Body of pancreas (tissue), 4 donors: ENCODE measurements at regions not wholly inside any gene's neighbourhood (a gene's known extent, or its start where the extent isn't known, plus 50 kb on each side); places are given as distances from the start of the nearest gene placed in this dataset.
"Not testable (repeated sequence)": the region's sequence is repeated elsewhere in the genome, so short reads cannot be mapped to it uniquely, and the experiment has no call there.

Experiments used
- ATAC-seq: fragments of 150-250 bp; one replicate; pipeline ENCODE4 v1.9.1; 2016
- DNase-seq, 4 donors: peaks; one replicate each; pipeline ENCODE4 v3.0.0-alpha.2; 2019
- H3K27ac ChIP-seq, 4 donors: fragments of 200-600 bp; sonication (generic); 1 replicate in 3 of 4; 2 replicates in 1 of 4; pipeline versions ENCODE4 v1.5.1 to v1.6.1; 2016 to 2019; ENCODE audit warnings: mild to moderate bottlenecking in 1 of 4, mixed read lengths in 1 of 4, moderate library complexity in 1 of 4
- H3K27me3 ChIP-seq, 2 donors: fragments of 200-600 bp; sonication (generic); one replicate each; pipeline ENCODE4 v1.6.0; 2016; ENCODE audit warnings: mild to moderate bottlenecking in 1 of 2
- H3K36me3 ChIP-seq, 2 donors: fragments of 200-600 bp; sonication (generic); replicated peaks in 1 of 2; 2 replicates each; pipeline ENCODE4 v1.5.1; 2016; ENCODE audit warnings: low read depth in 2 of 2; ENCODE audit not compliant: insufficient read depth in 1 of 2
- H3K4me1 ChIP-seq: fragments of 200-600 bp; sonication (generic); one replicate; pipeline ENCODE4 v1.6.0; 2016
- H3K4me3 ChIP-seq, 2 donors: fragments of 200-600 bp; sonication (generic); 1 replicate in 1 of 2; 2 replicates in 1 of 2; pipeline ENCODE4 v1.5.1; 2016 to 2019
- H3K9me3 ChIP-seq, 3 donors: fragments of 200-600 bp; sonication (generic); 1 replicate in 2 of 3; 2 replicates in 1 of 3; pipeline ENCODE4 v1.5.1; 2016
- CTCF ChIP-seq, 7 experiments: fragments of 450-650 bp in 4 of 7; fragments of 200-600 bp in 3 of 7; sonication (generic) in 3 of 7; IDR thresholded peaks; one replicate each; pipeline ENCODE4 v1.5.1; 2016 to 2019; ENCODE audit warnings: antibody characterized with exemption in 7 of 7
- POLR2A ChIP-seq, 3 donors: fragments of 450-650 bp; IDR thresholded peaks; one replicate each; pipeline ENCODE4 v1.6.1; 2016; ENCODE audit warnings: antibody characterized with exemption in 3 of 3, mild to moderate bottlenecking in 2 of 3
- WGBS, 2 donors: methylation state at CpG; one replicate each; pipeline ENCODE4 v1.1.5; 2017; 5-methylcytosine and 5-hydroxymethylcytosine counted together
- intact Hi-C: fragments of 100-400 bp; cut with DNase I; formaldehyde crosslinking; loops from one replicate; pipeline ENCODE4 v1.15.1; 2023

- ATAC-seq (no peak), DNase-seq (no peak)
- no peak for TF ChIP-seq CTCF (IDR thresholded peaks at IDR 0.05)
- no peak for TF ChIP-seq POLR2A (IDR thresholded peaks at IDR 0.05)
- no peak overlapping the region for H3K4me3 ChIP-seq
- intact Hi-C loops, result no loop called here
- H3K36me3 ChIP-seq, result no peaks in the 10 kb centered on the region
- no peaks in the 10 kb centered on the region for H3K27me3 ChIP-seq
- H3K9me3 ChIP-seq, result no peaks in the 10 kb centered on the region
- no peak overlapping the region for H3K27ac ChIP-seq
- WGBS, 2 donors, result 87 to 89% methylated on average over 2 of the region's 2 CpGs
- H3K4me1 ChIP-seq, result no peaks in the 10 kb centered on the region
These were observed 122.2 kb upstream of the ESX1 start for GRCh38 chrX:104376937-104377336.

- H3K27me3 ChIP-seq, result no peaks in the 10 kb centered on the region
- no peaks in the 10 kb centered on the region for H3K9me3 ChIP-seq
- H3K36me3 ChIP-seq, result no peaks in the 10 kb centered on the region
- TF ChIP-seq CTCF (IDR thresholded peaks at IDR 0.05), result no peak
- no peak for TF ChIP-seq POLR2A (IDR thresholded peaks at IDR 0.05)
- DNase-seq, result no peak
- no peak for ATAC-seq
- intact Hi-C loops, result no loop called here
- 20 to 25% methylated on average over 1 of the region's 1 CpG for WGBS, 2 donors
- no peak overlapping the region for H3K27ac ChIP-seq
- no peak overlapping the region for H3K4me3 ChIP-seq
- no peaks in the 10 kb centered on the region for H3K4me1 ChIP-seq
These were observed 117.8 kb upstream of the ESX1 start for GRCh38 chrX:104372547-104372946.

- Histone ChIP-seq H3K9me3 (no peaks in the 10 kb centered on the region), H3K36me3 (no peaks in the 10 kb centered on the region), H3K27me3 (no peaks in the 10 kb centered on the region), H3K4me1 (no peaks in the 10 kb centered on the region), H3K27ac (no peak overlapping the region), H3K4me3 (no peak overlapping the region)
- DNase-seq (no peak), ATAC-seq (no peak)
- no peak for TF ChIP-seq CTCF (IDR thresholded peaks at IDR 0.05)
- TF ChIP-seq POLR2A (IDR thresholded peaks at IDR 0.05), result no peak
- intact Hi-C loops, result no loop called here
- 44 to 51% methylated on average over 2 of the region's 2 CpGs for WGBS, 2 donors
These were observed 115.4 kb upstream of the ESX1 start for GRCh38 chrX:104370089-104370488.

GRCh38 chrX:104360774-104361173 is 106.0 kb upstream of the ESX1 start:
- H3K27me3 ChIP-seq, H3K4me3 ChIP-seq, intact Hi-C loops, H3K36me3 ChIP-seq, H3K27ac ChIP-seq, H3K9me3 ChIP-seq, DNase-seq, ATAC-seq, H3K4me1 ChIP-seq: not testable (repeated sequence)
- WGBS, 2 donors, result 92 to 100% methylated on average over 2 of the region's 2 CpGs

GRCh38 chrX:104359124-104359523 is 104.4 kb upstream of the ESX1 start:
- H3K4me1 ChIP-seq, result no peaks in the 10 kb centered on the region
- no peaks in the 10 kb centered on the region for H3K27me3 ChIP-seq
- no peaks in the 10 kb centered on the region for H3K9me3 ChIP-seq
- TF ChIP-seq POLR2A (IDR thresholded peaks at IDR 0.05) (no peak), CTCF (IDR thresholded peaks at IDR 0.05) (no peak)
- no peaks in the 10 kb centered on the region for H3K36me3 ChIP-seq
- no peak for ATAC-seq
- no peak for DNase-seq
- WGBS, 2 donors, result 29 to 33% methylated on average over 1 of the region's 1 CpG
- H3K27ac ChIP-seq, result no peak overlapping the region
- intact Hi-C loops, result no loop called here
- H3K4me3 ChIP-seq, result no peak overlapping the region
